Fibroblast of upper back skin (primary cell): ENCODE measurements at regions not wholly inside any gene's neighbourhood (a gene's known extent, or its start where the extent isn't known, plus 50 kb on each side); places are given as distances from the start of the nearest gene placed in this dataset.
"Not testable (repeated sequence)": the region's sequence is repeated elsewhere in the genome, so short reads cannot be mapped to it uniquely, and the experiment has no call there.

Experiments
- DNase-seq: peaks from one replicate; pipeline ENCODE4 v3.0.0-alpha.2; 2013

GRCh38 chr12:123059500-123059899 lies 79.0 kb downstream of the ARL6IP4 start:
- DNase-seq = no peak

GRCh38 chr12:123058980-123059379 lies 78.5 kb downstream of the ARL6IP4 start:
- peak; percentile 46 for DNase-seq

GRCh38 chr12:123058481-123058880 lies 78.0 kb downstream of the ARL6IP4 start:
- no peak for DNase-seq

GRCh38 chr12:123057513-123058265 lies 77.2 kb downstream of the ARL6IP4 start:
- DNase-seq = no peak

- no peak for DNase-seq
Observed at GRCh38 chr12:123056709-123057108, 76.2 kb downstream of the ARL6IP4 start.

GRCh38 chr12:123056053-123056452 lies 75.6 kb downstream of the ARL6IP4 start:
- no peak for DNase-seq

- no peak for DNase-seq
Observed at GRCh38 chr12:123055281-123055766, 74.8 kb downstream of the ARL6IP4 start.

GRCh38 chr12:123054371-123054770 lies 73.9 kb downstream of the ARL6IP4 start:
- no peak for DNase-seq

GRCh38 chr12:123051556-123051955 lies 71.1 kb downstream of the ARL6IP4 start:
- DNase-seq = no peak

- no peak for DNase-seq
Observed at GRCh38 chr12:123050913-123051312, 70.4 kb downstream of the ARL6IP4 start.

GRCh38 chr12:123050331-123050831 lies 69.9 kb downstream of the ARL6IP4 start:
- peak; percentile 44 for DNase-seq

GRCh38 chr12:123049398-123050240 lies 69.1 kb downstream of the ARL6IP4 start:
- DNase-seq = no peak

GRCh38 chr12:123047892-123048291 lies 67.4 kb downstream of the ARL6IP4 start:
- DNase-seq = not testable (repeated sequence)

- no peak for DNase-seq
Observed at GRCh38 chr12:123047289-123047688, 66.8 kb downstream of the ARL6IP4 start.

GRCh38 chr12:123046431-123046830 lies 66.0 kb downstream of the ARL6IP4 start:
- DNase-seq = no peak

GRCh38 chr12:123045678-123046077 lies 65.2 kb downstream of the ARL6IP4 start:
- DNase-seq = no peak

- no peak for DNase-seq
Observed at GRCh38 chr12:123044351-123044750, 63.9 kb downstream of the ARL6IP4 start.

GRCh38 chr12:123043536-123044001 lies 63.1 kb downstream of the ARL6IP4 start:
- DNase-seq = peak; percentile 96

- no peak for DNase-seq
Observed at GRCh38 chr12:123042833-123043232, 62.4 kb downstream of the ARL6IP4 start.

GRCh38 chr12:123041811-123042655 lies 61.6 kb downstream of the ARL6IP4 start:
- peak; percentile 44 for DNase-seq

GRCh38 chr12:123041042-123041531 lies 60.6 kb downstream of the ARL6IP4 start:
- no peak for DNase-seq

GRCh38 chr12:123040106-123040505 lies 59.6 kb downstream of the ARL6IP4 start:
- DNase-seq = no peak
